ENCODE measurements at regions not wholly inside any gene's neighbourhood (a gene's known extent, or its start where the extent isn't known, plus 50 kb on each side); places are given as distances from the start of the nearest gene placed in this dataset.

- CTCF ChIA-PET: no interaction called here
- H3K4me1 Mint-ChIP-seq: no peaks in the 10 kb centered on the region
- DNase-seq: no peak
- POLR2A ChIA-PET: no interaction called here
- no peak overlapping the region for H3K27ac Mint-ChIP-seq
- H3K4me3 Mint-ChIP-seq: no peak overlapping the region
- Histone ChIP-seq H3K4me3 (ENCODE audit: low read length) (no peak overlapping the region), H3K27me3 (ENCODE audit: insufficient read depth, low read length, poor library complexity, severe bottlenecking) (no peaks in the 10 kb centered on the region), H3K27ac (ENCODE audit: low read depth, low read length) (no peak overlapping the region), H3K4me1 (ENCODE audit: insufficient read depth, low read length) (no peaks in the 10 kb centered on the region), H3K36me3 (ENCODE audit: insufficient read depth, low read length) (no peaks in the 10 kb centered on the region), H3K9me3 (ENCODE audit: low read length) (no peaks in the 10 kb centered on the region)
- peaks cover 0 to 2% (median 0%) of the 10 kb centered on the region in 5 donors for H3K9me3 Mint-ChIP-seq
- peaks cover 4 to 12% of the 10 kb centered on the region in 2 donors for H3K27me3 Mint-ChIP-seq
- no peaks in the 10 kb centered on the region for H3K36me3 Mint-ChIP-seq
Measured at GRCh38 chr1:18052671-18053070, 54.9 kb upstream of the IGSF21 start.

GRCh38 chr1:18055156-18055555, 52.4 kb upstream of the IGSF21 start:
- no peaks in the 10 kb centered on the region for H3K36me3 Mint-ChIP-seq
- H3K4me3 Mint-ChIP-seq: no peak overlapping the region
- H3K4me1 Mint-ChIP-seq: no peaks in the 10 kb centered on the region
- Histone ChIP-seq H3K27me3 (ENCODE audit: insufficient read depth, low read length, poor library complexity, severe bottlenecking) (no peaks in the 10 kb centered on the region), H3K36me3 (ENCODE audit: insufficient read depth, low read length) (no peaks in the 10 kb centered on the region), H3K27ac (ENCODE audit: low read depth, low read length) (no peak overlapping the region), H3K4me1 (ENCODE audit: insufficient read depth, low read length) (no peaks in the 10 kb centered on the region), H3K4me3 (ENCODE audit: low read length) (no peak overlapping the region), H3K9me3 (ENCODE audit: low read length) (no peaks in the 10 kb centered on the region)
- CTCF ChIA-PET: no interaction called here
- peaks cover 4 to 20% of the 10 kb centered on the region in 2 donors for H3K27me3 Mint-ChIP-seq
- peaks cover 0 to 2% (median 0%) of the 10 kb centered on the region in 5 donors for H3K9me3 Mint-ChIP-seq
- no peak overlapping the region for H3K27ac Mint-ChIP-seq
- POLR2A ChIA-PET: no interaction called here
- no peak for DNase-seq

GRCh38 chr1:18056545-18056944, 51.1 kb upstream of the IGSF21 start:
- H3K9me3 ChIP-seq (ENCODE audit: low read length): no peaks in the 10 kb centered on the region
- H3K27me3 ChIP-seq (ENCODE audit: insufficient read depth, low read length, poor library complexity, severe bottlenecking): no peaks in the 10 kb centered on the region
- Mint-ChIP-seq H3K27me3 (peaks cover 4 to 20% of the 10 kb centered on the region in 2 donors), H3K4me3 (no peak overlapping the region), H3K9me3 (peaks cover 0 to 2% (median 0%) of the 10 kb centered on the region in 5 donors), H3K4me1 (no peaks in the 10 kb centered on the region), H3K36me3 (no peaks in the 10 kb centered on the region), H3K27ac (no peak overlapping the region)
- no peak for DNase-seq
- no peaks in the 10 kb centered on the region for H3K4me1 ChIP-seq (ENCODE audit: insufficient read depth, low read length)
- ChIA-PET CTCF (no interaction called here), POLR2A (no interaction called here)
- H3K4me3 ChIP-seq (ENCODE audit: low read length): no peak overlapping the region
- no peak overlapping the region for H3K27ac ChIP-seq (ENCODE audit: low read depth, low read length)
- H3K36me3 ChIP-seq (ENCODE audit: insufficient read depth, low read length): no peaks in the 10 kb centered on the region

- peaks cover 0 to 7% (median 0%) of the 10 kb centered on the region in 5 donors for H3K9me3 Mint-ChIP-seq
- no peak overlapping the region for H3K4me3 Mint-ChIP-seq
- Histone ChIP-seq H3K4me1 (ENCODE audit: insufficient read depth, low read length) (no peaks in the 10 kb centered on the region), H3K9me3 (ENCODE audit: low read length) (no peaks in the 10 kb centered on the region), H3K27ac (ENCODE audit: low read depth, low read length) (no peak overlapping the region), H3K27me3 (ENCODE audit: insufficient read depth, low read length, poor library complexity, severe bottlenecking) (no peaks in the 10 kb centered on the region), H3K36me3 (ENCODE audit: insufficient read depth, low read length) (no peaks in the 10 kb centered on the region), H3K4me3 (ENCODE audit: low read length) (no peak overlapping the region)
- no peaks in the 10 kb centered on the region for H3K4me1 Mint-ChIP-seq
- ChIA-PET POLR2A (no interaction called here), CTCF (no interaction called here)
- H3K36me3 Mint-ChIP-seq: no peaks in the 10 kb centered on the region
- no peak for DNase-seq
- peaks cover 4 to 20% of the 10 kb centered on the region in 2 donors for H3K27me3 Mint-ChIP-seq
- H3K27ac Mint-ChIP-seq: no peak overlapping the region
Measured at GRCh38 chr1:18057623-18058022, 50.0 kb upstream of the IGSF21 start.
